H1 (cell line): ENCODE measurements at regions not wholly inside any gene's neighbourhood (a gene's known extent, or its start where the extent isn't known, plus 50 kb on each side); places are given as distances from the start of the nearest gene placed in this dataset.

Source experiments
- CEBPB ChIP-seq: IDR thresholded peaks from 2 replicates; pipeline ENCODE4 v1.6.1; 2012; ENCODE audit warnings: low read depth, low read length
- CTCF ChIP-seq, 3 experiments: IDR thresholded peaks; 1 replicate in 2 of 3; 2 replicates in 1 of 3; pipeline versions ENCODE4 v1.5.1 to v1.6.1; 2011; ENCODE audit warnings: low read length in 3 of 3, mild to moderate bottlenecking in 3 of 3, inconsistent platforms in 2 of 3, low read depth in 1 of 3, moderate library complexity in 1 of 3; ENCODE audit not compliant: insufficient read depth in 1 of 3; ENCODE audit errors: control extremely low read depth in 1 of 3
- EP300 ChIP-seq, 2 experiments: IDR thresholded peaks; 1 replicate in 1 of 2; 2 replicates in 1 of 2; pipeline ENCODE4 v1.6.1; 2011 to 2012; ENCODE audit warnings: low read depth in 2 of 2, low read length in 2 of 2, mild to moderate bottlenecking in 2 of 2, borderline replicate concordance in 1 of 2, inconsistent platforms in 1 of 2, moderate library complexity in 1 of 2
- MAFK ChIP-seq: IDR thresholded peaks from 2 replicates; pipeline ENCODE4 v1.6.1; 2012; ENCODE audit warnings: low read depth, mild to moderate bottlenecking, improper control_type of control experiment, low read length
- POLR2A ChIP-seq, 2 experiments: IDR thresholded peaks; 1 replicate in 1 of 2; 2 replicates in 1 of 2; pipeline ENCODE4 v1.6.1; 2011; ENCODE audit warnings: low read depth in 2 of 2, low read length in 2 of 2, mild to moderate bottlenecking in 2 of 2; ENCODE audit errors: control extremely low read depth in 1 of 2
- POU5F1 ChIP-seq: IDR thresholded peaks from 2 replicates; pipeline ENCODE4 v1.6.1; 2011; ENCODE audit warnings: low read depth, mild to moderate bottlenecking, low read length, moderate library complexity
- RAD21 ChIP-seq, 2 experiments: IDR thresholded peaks in 1 of 2; conservative IDR thresholded peaks in 1 of 2; 2 replicates each; pipeline ENCODE4 v1.6.1; 2011; ENCODE audit warnings: low read depth in 2 of 2, low read length in 2 of 2, improper control_type of control experiment in 1 of 2, inconsistent platforms in 1 of 2, mild to moderate bottlenecking in 1 of 2, moderate library complexity in 1 of 2
- RXRA ChIP-seq: IDR thresholded peaks from 2 replicates; pipeline ENCODE4 v1.6.1; 2011; ENCODE audit warnings: low read depth, mild to moderate bottlenecking, low read length, moderate library complexity; ENCODE audit not compliant: insufficient read depth
- USF2 ChIP-seq: IDR thresholded peaks from 2 replicates; pipeline ENCODE4 v1.6.1; 2011; ENCODE audit warnings: low read length, improper control_type of control experiment

- TF ChIP-seq USF2 (no peak), POLR2A (IDR thresholded peaks at IDR 0.05; ENCODE audit: control extremely low read depth in 1 of 2, low read depth in 2 of 2, low read length in 2 of 2) (no peak), CTCF (IDR thresholded peaks at IDR 0.05; ENCODE audit: control extremely low read depth in 1 of 3, insufficient read depth in 1 of 3, low read depth in 1 of 3, low read length in 3 of 3) (no peak), EP300 (IDR thresholded peaks at IDR 0.05; ENCODE audit: borderline replicate concordance in 1 of 2, low read depth in 2 of 2, low read length in 2 of 2) (no peak), MAFK (no peak), CEBPB (no peak), RXRA (no peak), RAD21 (IDR thresholded peaks at IDR 0.05 in 1 of 2, conservative IDR thresholded peaks at IDR 0.05 in 1 of 2; ENCODE audit: low read depth in 2 of 2, low read length in 2 of 2) (no peak), POU5F1 (no peak)
These were observed 559.9 kb upstream of the ARPP21 start for GRCh38 chr3:35079403-35079802.
